ENCODE measurements at regions not wholly inside any gene's neighbourhood (a gene's known extent, or its start where the extent isn't known, plus 50 kb on each side); places are given as distances from the start of the nearest gene placed in this dataset.

- TF ChIP-seq POLR2A (IDR thresholded peaks at IDR 0.05) = no peak
- no peak for TF ChIP-seq CTCF (IDR thresholded peaks at IDR 0.05)
Observed at GRCh38 chr2:15731889-15732271, 140.2 kb downstream of the DDX1 start.

Measured in thyroid gland (tissue), 4 donors.